Middle frontal gyrus (tissue), 1 donor: ENCODE measurements at regions not wholly inside any gene's neighbourhood (a gene's known extent, or its start where the extent isn't known, plus 50 kb on each side); places are given as distances from the start of the nearest gene placed in this dataset.
"Not testable (repeated sequence)": the region's sequence is repeated elsewhere in the genome, so short reads cannot be mapped to it uniquely, and the experiment has no call there.

Experiments used
- DNase-seq: peaks from one replicate; pipeline ENCODE4 v3.0.0-alpha.2; 2015; ENCODE audit warnings: low spot score; ENCODE audit errors: extremely low spot score

DNA sequence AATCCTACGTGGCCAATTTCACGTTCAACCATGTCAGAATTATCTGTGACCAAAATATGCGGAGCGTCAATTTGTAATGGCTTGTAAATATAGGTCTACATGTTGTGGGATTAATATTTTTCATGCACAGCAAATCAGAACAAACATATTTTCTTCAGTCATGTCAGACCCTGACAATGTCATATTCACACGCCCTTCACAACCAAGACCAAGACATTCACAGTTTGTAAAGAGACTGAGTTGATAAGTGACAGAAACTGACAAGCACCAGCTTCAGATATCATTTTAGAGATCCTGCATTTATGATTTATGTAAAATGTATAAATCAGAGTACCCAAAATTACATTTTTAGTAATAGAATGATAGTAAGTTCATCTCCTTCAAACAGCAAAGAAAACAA lies 57.3 kb upstream of the NOVA1 start:
- no peak for DNase-seq

GRCh38 chr14:26663506-26663905 lies 65.7 kb upstream of the NOVA1 start:
- DNase-seq = no peak

GRCh38 chr14:26678732-26679420 lies 81.0 kb upstream of the NOVA1 start:
- DNase-seq = not testable (repeated sequence)

- DNase-seq = no peak
Measured at GRCh38 chr14:26685401-26685800, 87.6 kb upstream of the NOVA1 start.

DNA sequence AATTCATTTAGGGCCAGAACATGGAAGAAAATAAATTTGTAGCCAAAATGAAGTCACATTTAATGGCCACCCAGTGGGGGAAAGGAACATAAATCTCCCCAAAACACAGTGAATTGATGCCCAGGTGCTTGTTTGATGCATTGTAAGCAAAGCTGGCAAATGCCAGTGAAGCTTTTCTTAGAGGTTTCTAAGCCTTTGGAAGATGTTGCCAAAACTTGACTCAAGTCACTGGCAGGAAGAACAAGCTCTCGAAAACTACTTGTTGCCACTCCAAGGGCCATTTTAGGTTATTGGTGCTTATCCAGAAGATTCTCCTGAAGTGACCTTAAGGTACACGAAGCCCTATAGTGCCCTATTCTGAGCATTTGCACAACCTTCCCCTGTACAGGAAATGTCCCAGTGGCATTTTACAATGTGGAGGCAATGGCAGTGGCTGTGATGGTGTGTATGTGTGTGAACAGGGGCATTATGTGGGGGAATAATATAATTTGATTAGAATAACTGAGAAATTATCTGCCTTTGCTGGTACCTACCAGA lies 89.5 kb upstream of the NOVA1 start:
- no peak for DNase-seq

GRCh38 chr14:26694521-26694920 lies 96.7 kb upstream of the NOVA1 start:
- DNase-seq = no peak

DNA sequence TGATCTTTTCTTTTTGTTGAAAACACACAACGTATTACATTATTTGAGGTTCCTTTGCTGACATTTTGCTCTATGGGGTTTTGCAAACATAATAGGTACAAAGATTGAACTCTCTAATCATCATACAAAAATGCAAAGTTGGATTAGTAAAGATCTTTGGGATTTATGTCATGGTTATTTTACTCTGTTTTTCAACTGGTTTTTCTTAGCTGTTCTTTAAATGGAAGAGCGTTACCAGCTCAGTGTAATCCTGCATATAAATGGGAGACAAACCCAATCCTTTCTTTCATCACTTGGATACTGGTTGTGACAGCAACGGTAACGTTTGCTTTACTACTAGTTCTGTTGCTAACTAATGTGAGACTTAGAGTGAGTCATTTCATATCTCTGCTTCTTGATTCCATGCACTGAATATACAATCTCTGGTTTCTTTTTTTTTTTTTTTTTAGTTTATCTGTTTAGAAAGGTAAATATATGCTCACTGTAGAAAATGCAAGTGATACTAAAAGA lies 104.9 kb upstream of the NOVA1 start:
- no peak for DNase-seq

DNA sequence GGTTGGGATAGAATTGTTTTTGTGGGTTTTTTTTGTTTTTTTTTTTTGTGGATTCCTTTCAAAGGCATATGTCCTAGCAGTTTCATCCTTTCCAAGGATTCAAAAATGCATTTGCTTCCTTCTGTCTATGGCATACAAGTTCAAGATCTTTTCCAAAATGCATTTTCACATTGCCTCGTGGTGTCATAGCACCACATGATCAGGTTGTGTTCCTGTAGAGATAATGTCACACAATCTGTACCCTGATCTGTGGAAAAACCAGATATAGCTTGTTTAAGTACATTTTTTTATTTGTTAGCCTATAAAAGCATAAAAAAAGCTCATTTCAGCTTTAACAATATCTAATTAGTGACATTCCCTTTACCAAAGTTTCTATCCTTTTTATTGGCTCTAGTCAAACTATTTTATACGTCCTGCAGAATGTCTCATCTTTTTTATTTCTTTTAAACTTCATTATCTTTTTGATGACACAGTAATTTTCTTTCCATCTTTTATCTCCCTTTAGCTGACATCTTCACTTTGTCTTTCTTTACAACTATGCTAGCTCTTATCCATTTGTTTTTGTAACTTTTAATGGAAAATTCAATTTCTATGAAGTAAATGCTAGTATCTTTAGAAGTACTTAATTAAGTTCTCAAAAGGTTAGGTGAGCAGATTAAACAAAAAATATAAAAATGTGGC lies 106.0 kb upstream of the NOVA1 start:
- no peak for DNase-seq

DNA sequence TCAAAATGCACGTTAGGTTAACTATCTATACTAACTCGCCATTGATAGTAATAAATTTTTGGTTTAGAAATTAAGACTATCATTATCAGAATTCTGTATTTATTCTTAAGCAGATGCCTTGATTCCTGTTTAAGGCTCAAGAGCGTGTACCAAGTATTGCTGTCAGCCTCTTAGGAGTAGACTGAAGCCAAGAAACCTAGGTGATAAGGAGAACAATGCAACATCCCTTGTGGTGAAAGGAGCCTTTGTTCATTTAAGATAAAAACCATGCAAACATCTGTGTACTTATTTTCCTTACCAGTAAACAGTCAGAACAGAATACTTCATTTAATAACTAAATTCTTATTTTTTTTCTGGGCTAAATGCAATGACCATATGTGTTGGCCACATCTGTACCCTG lies 109.4 kb upstream of the NOVA1 start:
- DNase-seq = no peak

DNA sequence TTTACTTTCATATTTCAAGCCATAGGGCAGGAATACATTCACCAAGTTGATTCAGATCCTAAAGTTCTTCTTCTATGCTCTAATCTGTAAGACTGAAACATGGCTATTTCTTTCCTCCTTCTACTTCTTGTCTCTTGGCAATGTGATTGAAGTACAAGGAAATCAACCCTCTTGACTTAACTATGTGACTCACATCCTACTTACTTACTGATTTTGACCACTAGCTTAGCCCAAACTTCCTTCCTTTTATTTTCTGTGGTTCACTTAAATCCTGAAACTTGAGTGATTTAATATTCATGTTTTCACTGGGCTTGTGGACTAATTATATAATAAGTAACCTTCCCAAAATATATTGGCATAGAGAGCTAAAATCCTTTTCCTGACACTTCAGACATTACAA lies 111.2 kb upstream of the NOVA1 start:
- no peak for DNase-seq

GRCh38 chr14:26719514-26719913 lies 121.7 kb upstream of the NOVA1 start:
- DNase-seq = no peak

DNA sequence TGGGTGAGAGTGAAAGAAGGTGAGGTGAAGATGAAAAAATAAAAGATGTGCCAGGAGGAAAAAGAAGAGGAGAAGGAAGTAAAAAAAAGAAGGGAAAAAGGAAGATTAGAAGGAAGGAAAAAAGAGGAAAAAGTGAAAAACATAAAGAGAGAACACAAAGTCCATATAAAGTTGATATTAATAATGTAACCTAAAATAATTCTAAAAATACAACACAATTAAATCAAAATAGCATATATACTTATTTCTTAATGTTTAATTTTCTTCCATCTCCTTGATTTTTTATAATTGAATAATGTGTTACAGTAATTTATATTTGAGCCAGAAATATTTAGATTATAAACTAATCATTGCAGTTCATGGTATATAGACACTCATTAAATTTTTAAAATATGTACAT lies 124.4 kb upstream of the NOVA1 start:
- DNase-seq = no peak

DNA sequence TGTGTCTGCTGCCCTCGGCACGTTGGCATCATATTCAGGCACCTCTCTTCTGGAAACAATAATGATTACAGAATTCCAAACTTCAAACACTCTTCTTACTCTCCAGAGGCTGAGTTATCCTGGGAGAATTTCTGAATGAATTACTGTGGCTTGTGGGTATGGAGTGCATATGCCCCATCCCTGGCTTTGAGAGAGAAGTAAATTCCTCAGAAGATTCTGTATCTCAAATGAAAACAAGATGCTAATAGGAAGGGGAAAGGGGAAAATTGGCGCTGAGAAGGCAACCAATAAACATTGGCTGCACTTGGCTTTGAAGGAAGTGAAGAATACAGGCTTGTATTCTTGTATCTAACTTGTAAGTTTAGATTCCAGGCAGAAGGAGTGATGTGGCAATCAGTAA lies 132.0 kb upstream of the NOVA1 start:
- DNase-seq = no peak

- no peak for DNase-seq
Measured at GRCh38 chr14:26730929-26731618, 133.2 kb upstream of the NOVA1 start.

GRCh38 chr14:26735811-26736210 lies 138.0 kb upstream of the NOVA1 start:
- no peak for DNase-seq

DNA sequence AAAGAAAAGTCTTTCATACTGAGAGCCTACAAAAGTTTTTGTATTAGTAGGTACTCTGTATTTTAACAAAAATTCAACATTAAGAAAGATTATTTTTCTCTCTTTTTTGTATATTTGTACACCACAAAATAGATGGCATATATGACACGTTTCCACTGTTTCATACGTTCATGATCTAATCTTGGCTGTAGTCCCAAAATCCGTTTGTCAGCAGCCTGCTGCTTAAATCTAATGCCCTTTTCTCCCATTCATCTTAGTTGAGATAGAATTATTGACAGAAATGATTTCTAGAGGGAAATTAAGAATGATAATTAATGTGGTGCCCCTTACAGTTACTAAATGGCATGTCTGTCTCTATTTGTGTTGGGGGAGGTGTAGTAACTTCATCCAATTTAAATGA lies 140.7 kb upstream of the NOVA1 start:
- no peak for DNase-seq

DNA sequence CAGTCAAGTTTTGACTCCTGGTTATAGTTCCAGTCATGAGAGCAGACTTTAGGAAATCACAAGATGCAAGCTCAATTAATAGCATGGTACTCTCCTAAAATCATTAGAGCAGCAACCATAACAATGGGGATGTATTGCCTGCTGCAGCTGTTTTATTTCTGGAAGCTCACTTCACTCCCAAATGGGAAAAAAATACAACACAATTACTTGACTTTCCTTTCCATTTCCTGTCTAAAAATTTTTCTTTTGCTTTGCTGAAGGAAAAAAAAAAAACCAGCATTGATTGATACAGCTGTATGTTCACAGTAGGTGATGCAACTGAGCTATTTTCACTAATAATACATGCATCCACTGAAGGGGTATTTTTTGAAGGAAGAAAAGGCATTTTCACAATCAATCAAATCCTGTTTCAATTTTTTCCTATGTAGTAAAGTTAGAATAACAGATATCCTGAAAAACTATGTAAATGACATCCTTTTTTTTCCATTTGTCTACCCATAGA lies 143.9 kb upstream of the NOVA1 start:
- no peak for DNase-seq

- no peak for DNase-seq
Measured at GRCh38 chr14:26743284-26743683, 145.5 kb upstream of the NOVA1 start.

DNA sequence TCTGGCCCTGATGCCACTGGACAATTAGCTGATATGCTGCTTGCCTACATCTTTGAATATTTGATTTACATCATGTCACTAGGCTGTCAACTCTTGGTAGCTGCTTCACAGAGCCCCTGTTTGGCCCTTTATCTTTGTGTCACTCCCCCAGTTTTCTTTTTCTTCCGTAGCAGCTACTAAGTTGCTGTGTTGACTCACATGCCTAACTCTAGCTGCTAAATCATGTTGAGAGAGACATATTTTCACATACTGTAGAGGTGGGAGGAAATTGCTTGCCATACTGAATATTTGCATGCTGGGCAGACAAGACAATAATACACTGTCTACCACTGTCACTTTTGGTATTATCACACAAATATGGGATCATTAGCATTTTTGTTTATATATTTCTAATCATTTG lies 147.1 kb upstream of the NOVA1 start:
- no peak for DNase-seq

DNA sequence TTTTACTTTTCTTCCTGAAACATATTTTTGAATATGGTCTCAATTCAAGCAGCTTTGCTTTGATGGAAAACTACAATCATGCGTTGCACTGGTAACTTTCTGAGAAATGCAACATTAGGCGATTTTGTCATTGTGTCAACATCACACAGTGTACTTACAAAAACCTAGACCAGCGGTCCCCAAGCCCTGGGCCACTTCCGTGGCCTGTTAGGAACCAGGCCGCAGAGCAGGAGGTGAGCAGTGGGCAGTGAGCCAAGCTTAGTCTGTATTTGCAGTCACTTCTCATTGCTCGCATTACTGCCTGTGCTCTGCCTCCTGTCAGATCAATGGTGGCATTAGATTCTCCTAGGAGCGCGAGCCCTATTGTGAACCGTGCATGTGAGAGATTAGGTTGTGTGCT lies 163.7 kb upstream of the NOVA1 start:
- DNase-seq = no peak

- no peak for DNase-seq
Measured at GRCh38 chr14:26765301-26765700, 167.5 kb upstream of the NOVA1 start.
